A549 (cell line): ENCODE measurements at regions not wholly inside any gene's neighbourhood (a gene's known extent, or its start where the extent isn't known, plus 50 kb on each side); places are given as distances from the start of the nearest gene placed in this dataset.

Source experiments
- ATAC-seq, 2 experiments: fragments of 200-7000 bp in 1 of 2; fragments of >200 bp in 1 of 2; cut with Nextera tagmentation in 1 of 2; cut with Tn5 transposase in 1 of 2; 3 replicates each; pipeline versions ENCODE4 v1.8.0 to v1.9.1; 2018 to 2020; ENCODE audit warnings: mild to moderate bottlenecking in 1 of 2, moderate library complexity in 1 of 2
- CTCF ChIA-PET: fragments of 300-600 bp; sonication (Branson Sonifier 250); formaldehyde crosslinking; extraction: SDS; loops from one replicate; lab custom pipeline; 2021; ENCODE audit warnings: antibody characterized with exemption, inconsistent platforms; lab: Yijun Ruan, JAX
- POLR2A ChIA-PET: fragments of 350-600 bp; formaldehyde crosslinking; extraction: SDS; loops from one replicate; lab custom pipeline; 2021; ENCODE audit warnings: antibody characterized with exemption, inconsistent platforms; lab: Yijun Ruan, JAX
- DNase-seq, 2 experiments: peaks; one replicate each; pipeline versions ENCODE4 v3.0.0 to v3.0.0-alpha.2; 2011 to 2016; ENCODE audit warnings: low read depth in 1 of 2, low spot score in 1 of 2
- FAIRE-seq: peaks from 2 replicates; lab custom pipeline; 2011; peaks lifted over from hg19 to GRCh38; lab: Jason Lieb, UNC
- H3K27ac ChIP-seq, 2 experiments: fragments of >200 bp; sonication (Bioruptor Twin); formaldehyde crosslinking; 3 replicates each; pipeline ENCODE4 v1.5.1; 2016 to 2017
- H3K4me1 ChIP-seq: fragments of >200 bp; sonication (Bioruptor Twin); formaldehyde crosslinking; 3 replicates; pipeline ENCODE4 v1.6.1; 2016
- H3K4me2 ChIP-seq: fragments of >200 bp; sonication (Bioruptor Twin); formaldehyde crosslinking; 3 replicates; pipeline ENCODE4 v1.6.1; 2016
- H3K4me3 ChIP-seq: fragments of >200 bp; sonication (Bioruptor Twin); formaldehyde crosslinking; 3 replicates; pipeline ENCODE4 v1.5.1; 2016
- H3K9me3 ChIP-seq: fragments of >200 bp; sonication (Bioruptor Twin); formaldehyde crosslinking; 3 replicates; pipeline ENCODE4 v1.6.1; 2016
- BCL3 ChIP-seq: fragments of >200 bp; sonication (Bioruptor Twin); formaldehyde crosslinking; IDR thresholded peaks from 3 replicates; pipeline ENCODE4 v1.6.1; 2016
- CHD2 ChIP-seq: fragments of 150-350 bp; IDR thresholded peaks from 2 replicates; pipeline ENCODE4 v1.6.1; 2014; ENCODE audit warnings: low read length; ENCODE audit not compliant: partially characterized antibody
- EP300 ChIP-seq, 2 experiments: fragments of >200 bp; sonication (Bioruptor Twin); formaldehyde crosslinking; IDR thresholded peaks; 2 replicates in 1 of 2; 3 replicates in 1 of 2; pipeline ENCODE4 v1.6.1; 2016 to 2017
- ESRRA ChIP-seq: fragments of 150-350 bp; IDR thresholded peaks from 2 replicates; pipeline ENCODE4 v1.6.1; 2014; ENCODE audit warnings: mild to moderate bottlenecking, low read length, borderline replicate concordance
- GATA3 ChIP-seq: IDR thresholded peaks from 2 replicates; pipeline ENCODE4 v1.6.1; 2012; ENCODE audit warnings: borderline replicate concordance
- HMGXB4 ChIP-seq: fragments of 250-450 bp; sonication (Bioruptor Pico); IDR thresholded peaks from 2 replicates; pipeline ENCODE4 v1.5.0; 2021; ENCODE audit warnings: mild to moderate bottlenecking, moderate library complexity, borderline replicate concordance
- HOXB13 ChIP-seq: fragments of 250-450 bp; sonication (Bioruptor Pico); IDR thresholded peaks from 2 replicates; pipeline ENCODE4 v1.5.0; 2020; ENCODE audit warnings: low read depth, mild to moderate bottlenecking, moderate library complexity
- NFE2L2 ChIP-seq: fragments of 150-350 bp; conservative IDR thresholded peaks from 2 replicates; pipeline ENCODE4 v1.6.1; 2014; ENCODE audit warnings: low read length
- PBX3 ChIP-seq: IDR thresholded peaks from 2 replicates; pipeline ENCODE4 v1.6.1; 2012
- RFX5 ChIP-seq: fragments of 450-650 bp; IDR thresholded peaks from 2 replicates; pipeline ENCODE4 v1.7.1; 2014; ENCODE audit warnings: antibody characterized with exemption, mild to moderate bottlenecking, moderate library complexity
- TP53 ChIP-seq: fragments of 250-450 bp; sonication (Bioruptor Pico); IDR thresholded peaks from 2 replicates; pipeline ENCODE4 v1.5.0; 2021; ENCODE audit warnings: mild to moderate bottlenecking, moderate library complexity
- ZC3H11A ChIP-seq: fragments of 450-650 bp; IDR thresholded peaks from 2 replicates; pipeline ENCODE4 v1.6.1; 2014; ENCODE audit warnings: antibody characterized with exemption, mild to moderate bottlenecking
- WGBS: methylation state at CpG from one replicate; pipeline ENCODE4 v1.1.6; 2017; ENCODE audit errors: missing lambda C conversion rate; 5-methylcytosine and 5-hydroxymethylcytosine counted together
- TF ChIP-seq, protein P1 (sequence below): fragments of 200-600 bp; sonication (generic); IDR thresholded peaks from 2 replicates; pipeline ENCODE4 v1.6.1; 2016; ENCODE audit warnings: antibody characterized with exemption, mild to moderate bottlenecking, moderate library complexity
- TF ChIP-seq, protein P2 (sequence below): fragments of >200 bp; sonication (Bioruptor Twin); formaldehyde crosslinking; IDR thresholded peaks from 3 replicates; pipeline ENCODE4 v1.5.1; 2016
- TF ChIP-seq, protein P3 (sequence below): fragments of 150-350 bp; IDR thresholded peaks from 2 replicates; pipeline ENCODE4 v1.6.1; 2014; ENCODE audit warnings: low read depth, mild to moderate bottlenecking, low read length

DNA sequence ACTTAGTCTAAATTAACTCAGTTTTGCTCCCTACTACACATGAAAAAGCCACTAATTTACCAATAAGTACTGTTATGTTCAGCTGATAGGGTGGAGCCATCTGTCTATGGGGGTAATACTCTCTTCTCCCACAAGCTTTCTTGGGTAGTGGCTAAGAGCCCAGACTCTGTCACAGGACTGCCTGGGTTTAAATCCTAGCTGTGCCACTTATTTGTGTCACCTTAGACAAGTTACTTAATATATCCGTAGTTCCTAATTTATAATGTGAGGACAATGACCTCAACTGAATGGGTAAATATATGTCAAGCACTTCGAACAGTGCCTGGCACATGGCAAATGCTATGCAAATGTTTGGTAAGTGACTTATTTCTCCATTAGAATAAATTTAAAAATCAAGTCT is 185.6 kb downstream of the DACT1 start (continued):
- TF ChIP-seq HOXB13 (CRISPR knock-in tag) (no peak), NFE2L2 (no peak), TP53 (CRISPR knock-in tag) (no peak), RFX5 (no peak)

DNA sequence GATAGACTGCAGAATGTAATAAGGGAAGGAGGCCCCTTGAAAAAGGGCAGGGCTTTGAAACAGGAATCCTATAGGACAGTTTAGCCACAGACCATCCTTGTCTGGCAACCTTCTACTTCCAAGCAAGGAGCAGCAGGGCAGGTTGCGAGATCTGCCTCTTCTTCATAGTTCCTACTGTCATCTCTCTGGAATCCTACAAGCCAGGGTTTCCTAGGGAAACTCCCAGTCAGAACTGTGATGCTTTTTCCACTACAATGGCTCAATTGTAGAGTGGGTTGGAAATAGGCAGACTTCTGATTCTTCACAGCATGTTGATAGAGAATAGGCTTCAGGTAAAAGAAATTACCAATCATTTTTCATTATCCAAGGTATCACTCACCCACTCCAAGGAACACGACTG is 186.3 kb downstream of the DACT1 start:
- no peak for ATAC-seq
- TF ChIP-seq PBX3 (no peak), BCL3 (no peak), GATA3 (no peak), EP300 (IDR thresholded peaks at IDR 0.05) (no peak), ESRRA (no peak), ZC3H11A (no peak), HMGXB4 (CRISPR knock-in tag) (no peak), CHD2 (no peak)
- TF ChIP-seq, protein P1, sequence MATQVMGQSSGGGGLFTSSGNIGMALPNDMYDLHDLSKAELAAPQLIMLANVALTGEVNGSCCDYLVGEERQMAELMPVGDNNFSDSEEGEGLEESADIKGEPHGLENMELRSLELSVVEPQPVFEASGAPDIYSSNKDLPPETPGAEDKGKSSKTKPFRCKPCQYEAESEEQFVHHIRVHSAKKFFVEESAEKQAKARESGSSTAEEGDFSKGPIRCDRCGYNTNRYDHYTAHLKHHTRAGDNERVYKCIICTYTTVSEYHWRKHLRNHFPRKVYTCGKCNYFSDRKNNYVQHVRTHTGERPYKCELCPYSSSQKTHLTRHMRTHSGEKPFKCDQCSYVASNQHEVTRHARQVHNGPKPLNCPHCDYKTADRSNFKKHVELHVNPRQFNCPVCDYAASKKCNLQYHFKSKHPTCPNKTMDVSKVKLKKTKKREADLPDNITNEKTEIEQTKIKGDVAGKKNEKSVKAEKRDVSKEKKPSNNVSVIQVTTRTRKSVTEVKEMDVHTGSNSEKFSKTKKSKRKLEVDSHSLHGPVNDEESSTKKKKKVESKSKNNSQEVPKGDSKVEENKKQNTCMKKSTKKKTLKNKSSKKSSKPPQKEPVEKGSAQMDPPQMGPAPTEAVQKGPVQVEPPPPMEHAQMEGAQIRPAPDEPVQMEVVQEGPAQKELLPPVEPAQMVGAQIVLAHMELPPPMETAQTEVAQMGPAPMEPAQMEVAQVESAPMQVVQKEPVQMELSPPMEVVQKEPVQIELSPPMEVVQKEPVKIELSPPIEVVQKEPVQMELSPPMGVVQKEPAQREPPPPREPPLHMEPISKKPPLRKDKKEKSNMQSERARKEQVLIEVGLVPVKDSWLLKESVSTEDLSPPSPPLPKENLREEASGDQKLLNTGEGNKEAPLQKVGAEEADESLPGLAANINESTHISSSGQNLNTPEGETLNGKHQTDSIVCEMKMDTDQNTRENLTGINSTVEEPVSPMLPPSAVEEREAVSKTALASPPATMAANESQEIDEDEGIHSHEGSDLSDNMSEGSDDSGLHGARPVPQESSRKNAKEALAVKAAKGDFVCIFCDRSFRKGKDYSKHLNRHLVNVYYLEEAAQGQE, result no peak
- TF ChIP-seq, protein P2, sequence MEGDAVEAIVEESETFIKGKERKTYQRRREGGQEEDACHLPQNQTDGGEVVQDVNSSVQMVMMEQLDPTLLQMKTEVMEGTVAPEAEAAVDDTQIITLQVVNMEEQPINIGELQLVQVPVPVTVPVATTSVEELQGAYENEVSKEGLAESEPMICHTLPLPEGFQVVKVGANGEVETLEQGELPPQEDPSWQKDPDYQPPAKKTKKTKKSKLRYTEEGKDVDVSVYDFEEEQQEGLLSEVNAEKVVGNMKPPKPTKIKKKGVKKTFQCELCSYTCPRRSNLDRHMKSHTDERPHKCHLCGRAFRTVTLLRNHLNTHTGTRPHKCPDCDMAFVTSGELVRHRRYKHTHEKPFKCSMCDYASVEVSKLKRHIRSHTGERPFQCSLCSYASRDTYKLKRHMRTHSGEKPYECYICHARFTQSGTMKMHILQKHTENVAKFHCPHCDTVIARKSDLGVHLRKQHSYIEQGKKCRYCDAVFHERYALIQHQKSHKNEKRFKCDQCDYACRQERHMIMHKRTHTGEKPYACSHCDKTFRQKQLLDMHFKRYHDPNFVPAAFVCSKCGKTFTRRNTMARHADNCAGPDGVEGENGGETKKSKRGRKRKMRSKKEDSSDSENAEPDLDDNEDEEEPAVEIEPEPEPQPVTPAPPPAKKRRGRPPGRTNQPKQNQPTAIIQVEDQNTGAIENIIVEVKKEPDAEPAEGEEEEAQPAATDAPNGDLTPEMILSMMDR, result no peak
- TF ChIP-seq, protein P3, sequence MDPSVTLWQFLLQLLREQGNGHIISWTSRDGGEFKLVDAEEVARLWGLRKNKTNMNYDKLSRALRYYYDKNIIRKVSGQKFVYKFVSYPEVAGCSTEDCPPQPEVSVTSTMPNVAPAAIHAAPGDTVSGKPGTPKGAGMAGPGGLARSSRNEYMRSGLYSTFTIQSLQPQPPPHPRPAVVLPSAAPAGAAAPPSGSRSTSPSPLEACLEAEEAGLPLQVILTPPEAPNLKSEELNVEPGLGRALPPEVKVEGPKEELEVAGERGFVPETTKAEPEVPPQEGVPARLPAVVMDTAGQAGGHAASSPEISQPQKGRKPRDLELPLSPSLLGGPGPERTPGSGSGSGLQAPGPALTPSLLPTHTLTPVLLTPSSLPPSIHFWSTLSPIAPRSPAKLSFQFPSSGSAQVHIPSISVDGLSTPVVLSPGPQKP, result no peak
- TF ChIP-seq, all 56 proteins: peak for 0
- ChIA-PET POLR2A (no interaction called here), CTCF (interaction anchor here (1.6 kb wide), 1 partner anchor 10 kb away, joined by 3 read pairs; no protein-coding TSS in a partner anchor)
- Histone ChIP-seq H3K4me2 (no peak overlapping the region), H3K4me3 (no peak overlapping the region), H3K27ac (no peak overlapping the region), H3K9me3 (peaks cover 7% of the 10 kb centered on the region; the same call in 2 of the 3 replicates), H3K4me1 (no peaks in the 10 kb centered on the region; the same call in 2 of the 3 replicates)
- no peak for DNase-seq
- 85% methylated on average over 2 of the region's 2 CpGs for WGBS
- FAIRE-seq, result no peak
